Loucy (cell line): ENCODE measurements at regions not wholly inside any gene's neighbourhood (a gene's known extent, or its start where the extent isn't known, plus 50 kb on each side); places are given as distances from the start of the nearest gene placed in this dataset.

Experiments
- H2AFZ ChIP-seq: fragments of 200-600 bp; sonication (generic); 2 replicates; pipeline ENCODE4 v1.6.0; 2016; ENCODE audit warnings: antibody characterized with exemption, mild to moderate bottlenecking, low read length, moderate library complexity
- H3F3A ChIP-seq: fragments of 200-600 bp; 2 replicates; pipeline ENCODE4 v1.6.0; 2016; ENCODE audit warnings: antibody characterized with exemption, low read depth, mild to moderate bottlenecking
- H3K27me3 ChIP-seq: fragments of 200-600 bp; sonication (generic); 2 replicates; pipeline ENCODE4 v1.6.1; 2014; ENCODE audit warnings: low read length, mild to moderate bottlenecking; ENCODE audit not compliant: insufficient read depth, poor library complexity, severe bottlenecking
- H3K36me3 ChIP-seq: fragments of 200-600 bp; sonication (generic); 2 replicates; pipeline ENCODE4 v1.6.1; 2016; ENCODE audit warnings: low read length; ENCODE audit not compliant: insufficient read depth
- H3K4me1 ChIP-seq: fragments of 200-600 bp; sonication (generic); 2 replicates; pipeline ENCODE4 v1.5.1; 2014; ENCODE audit warnings: low read length, mild to moderate bottlenecking; ENCODE audit not compliant: insufficient read depth, poor library complexity, severe bottlenecking
- H3K4me2 ChIP-seq: fragments of 200-600 bp; sonication (generic); 2 replicates; pipeline ENCODE4 v1.6.0; 2014; ENCODE audit warnings: antibody characterized with exemption, low read length, low read depth, mild to moderate bottlenecking; ENCODE audit not compliant: poor library complexity, severe bottlenecking
- H3K4me3 ChIP-seq: fragments of 200-600 bp; sonication (generic); 2 replicates; pipeline ENCODE4 v1.5.1; 2014; ENCODE audit warnings: low read length, mild to moderate bottlenecking, mixed read lengths; ENCODE audit not compliant: poor library complexity, severe bottlenecking
- H3K79me2 ChIP-seq: fragments of 200-600 bp; sonication (generic); 2 replicates; pipeline ENCODE4 v1.6.1; 2014; ENCODE audit warnings: low read length; ENCODE audit not compliant: insufficient read depth
- H3K9ac ChIP-seq: fragments of 200-600 bp; sonication (generic); 2 replicates; pipeline ENCODE4 v1.6.0; 2014; ENCODE audit warnings: mild to moderate bottlenecking, low read depth, low read length, moderate library complexity; ENCODE audit not compliant: poor library complexity, severe bottlenecking
- H3K9me2 ChIP-seq: fragments of 200-600 bp; sonication (generic); replicated peaks from 2 replicates; pipeline ENCODE4 v1.6.1; 2016; ENCODE audit warnings: low read depth, low read length, mixed read lengths
- H3K9me3 ChIP-seq: fragments of 200-600 bp; sonication (generic); 2 replicates; pipeline ENCODE4 v1.6.1; 2014; ENCODE audit warnings: mild to moderate bottlenecking, antibody characterized with exemption, low read length, low read depth; ENCODE audit not compliant: insufficient read depth
- H4K20me1 ChIP-seq: fragments of 200-600 bp; sonication (generic); 2 replicates; pipeline ENCODE4 v1.6.0; 2014; ENCODE audit warnings: antibody characterized with exemption, low read length, mild to moderate bottlenecking; ENCODE audit not compliant: insufficient read depth, poor library complexity, severe bottlenecking
- CTCF ChIP-seq: fragments of 200-600 bp; sonication (generic); conservative IDR thresholded peaks from 2 replicates; pipeline ENCODE4 v1.5.1; 2014; ENCODE audit warnings: mild to moderate bottlenecking, antibody characterized with exemption, low read length
- EZH2phosphoT487 ChIP-seq: fragments of 200-600 bp; IDR thresholded peaks from 2 replicates; pipeline ENCODE4 v1.6.1; 2018; ENCODE audit warnings: antibody characterized with exemption, mild to moderate bottlenecking, moderate library complexity, borderline replicate concordance

DNA sequence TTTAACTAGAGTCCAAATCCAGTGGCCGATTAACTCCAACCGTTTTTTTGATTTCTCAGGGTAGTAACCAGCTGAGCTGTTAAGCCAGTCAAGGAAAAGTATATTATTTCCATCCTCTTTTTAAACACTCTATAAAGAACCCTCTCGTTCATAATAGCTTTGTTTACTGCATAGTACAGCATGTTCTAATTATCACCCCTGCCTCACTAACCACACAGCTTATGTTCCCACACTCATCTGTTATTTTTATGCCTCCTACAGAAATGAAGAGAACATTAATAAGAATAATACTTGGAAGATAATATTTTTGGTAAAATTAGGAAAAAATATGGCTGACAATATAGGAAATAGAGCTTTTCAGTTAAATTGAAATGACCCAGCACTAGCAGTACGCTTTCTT, 2132.8 kb upstream of the CELF4 start:
- Histone ChIP-seq H3F3A (no peaks in the 10 kb centered on the region), H3K4me1 (no peaks in the 10 kb centered on the region), H3K9me2 (no peaks in the 10 kb centered on the region), H3K4me3 (no peak overlapping the region), H2AFZ (no peak overlapping the region), H4K20me1 (no peaks in the 10 kb centered on the region), H3K27me3 (no peaks in the 10 kb centered on the region), H3K9ac (no peak overlapping the region), H3K9me3 (no peaks in the 10 kb centered on the region), H3K36me3 (no peaks in the 10 kb centered on the region), H3K4me2 (no peak overlapping the region), H3K79me2 (no peaks in the 10 kb centered on the region)
- TF ChIP-seq EZH2phosphoT487 (no peak), CTCF (no peak)

DNA sequence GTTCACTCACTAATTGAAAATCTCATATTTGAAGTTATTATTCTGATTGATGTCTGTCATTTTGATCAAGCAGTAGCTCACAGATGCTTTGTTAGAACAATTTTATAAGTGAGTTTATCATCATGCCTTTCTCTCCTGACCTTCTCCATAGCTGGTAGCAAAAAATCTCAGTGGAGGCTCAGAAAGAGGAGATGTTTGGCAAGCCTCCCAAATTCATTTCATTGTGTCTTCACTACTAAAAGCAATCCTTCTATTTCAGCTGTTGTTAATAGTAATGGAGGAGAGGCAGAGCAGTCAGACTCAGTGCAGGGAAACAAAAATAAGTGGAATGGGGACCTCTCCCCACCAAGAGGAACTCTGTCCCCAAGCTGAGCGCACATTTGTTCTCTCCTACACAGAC, 2127.8 kb upstream of the CELF4 start:
- H3K9me2 ChIP-seq, result no peaks in the 10 kb centered on the region
- no peaks in the 10 kb centered on the region for H3F3A ChIP-seq
- no peaks in the 10 kb centered on the region for H3K36me3 ChIP-seq
- H3K79me2 ChIP-seq, result no peaks in the 10 kb centered on the region
- H3K9ac ChIP-seq, result no peak overlapping the region
- no peaks in the 10 kb centered on the region for H3K9me3 ChIP-seq
- no peaks in the 10 kb centered on the region for H3K27me3 ChIP-seq
- H2AFZ ChIP-seq, result no peak overlapping the region
- H3K4me3 ChIP-seq, result no peak overlapping the region
- no peak for TF ChIP-seq EZH2phosphoT487
- TF ChIP-seq CTCF, result no peak
- H3K4me1 ChIP-seq, result no peaks in the 10 kb centered on the region
- H4K20me1 ChIP-seq, result no peaks in the 10 kb centered on the region
- no peak overlapping the region for H3K4me2 ChIP-seq

- TF ChIP-seq CTCF (no peak), EZH2phosphoT487 (no peak)
- no peaks in the 10 kb centered on the region for H3K4me1 ChIP-seq
Measured at GRCh38 chr18:39692367-39693015, 2126.9 kb upstream of the CELF4 start.

More at GRCh38 chr18:39692367-39693015, 2126.9 kb upstream of the CELF4 start:
- Histone ChIP-seq H3K4me2 (no peak overlapping the region), H3K36me3 (no peaks in the 10 kb centered on the region), H4K20me1 (no peaks in the 10 kb centered on the region), H3F3A (no peaks in the 10 kb centered on the region), H3K9ac (no peak overlapping the region), H3K79me2 (no peaks in the 10 kb centered on the region), H3K9me3 (no peaks in the 10 kb centered on the region), H3K9me2 (no peaks in the 10 kb centered on the region), H3K27me3 (no peaks in the 10 kb centered on the region), H2AFZ (no peak overlapping the region), H3K4me3 (no peak overlapping the region)
